H1 (cell line): ENCODE measurements at regions not wholly inside any gene's neighbourhood (a gene's known extent, or its start where the extent isn't known, plus 50 kb on each side); places are given as distances from the start of the nearest gene placed in this dataset.

Source experiments
- CTCF ChIP-seq, 3 experiments: IDR thresholded peaks; 1 replicate in 2 of 3; 2 replicates in 1 of 3; pipeline versions ENCODE4 v1.5.1 to v1.6.1; 2011; ENCODE audit warnings: low read length in 3 of 3, mild to moderate bottlenecking in 3 of 3, inconsistent platforms in 2 of 3, low read depth in 1 of 3, moderate library complexity in 1 of 3; ENCODE audit not compliant: insufficient read depth in 1 of 3; ENCODE audit errors: control extremely low read depth in 1 of 3
- MAFK ChIP-seq: IDR thresholded peaks from 2 replicates; pipeline ENCODE4 v1.6.1; 2012; ENCODE audit warnings: low read depth, mild to moderate bottlenecking, improper control_type of control experiment, low read length
- MAX ChIP-seq: IDR thresholded peaks from 2 replicates; pipeline ENCODE4 v1.6.1; 2012; ENCODE audit warnings: inconsistent platforms
- RFX5 ChIP-seq: IDR thresholded peaks from 2 replicates; pipeline ENCODE4 v1.6.1; 2011; ENCODE audit warnings: low read depth, low read length, improper control_type of control experiment, borderline replicate concordance
- SAP30 ChIP-seq: fragments of 300-600 bp; sonication (generic); IDR thresholded peaks from 2 replicates; pipeline ENCODE4 v1.7.1; 2012; ENCODE audit warnings: low read length, moderate library complexity, mild to moderate bottlenecking, inconsistent platforms; ENCODE audit not compliant: insufficient read depth, insufficient replicate concordance
- SIN3A ChIP-seq, 2 experiments: IDR thresholded peaks in 1 of 2; conservative IDR thresholded peaks in 1 of 2; 2 replicates each; pipeline ENCODE4 v1.6.1; 2011 to 2012; ENCODE audit warnings: low read length in 2 of 2, improper control_type of control experiment in 1 of 2, low read depth in 1 of 2, mild to moderate bottlenecking in 1 of 2
- TAF1 ChIP-seq: IDR thresholded peaks from 2 replicates; pipeline ENCODE4 v1.6.1; 2011; ENCODE audit warnings: mild to moderate bottlenecking, low read depth, low read length
- TAF7 ChIP-seq: optimal IDR thresholded peaks from 2 replicates; pipeline ENCODE3; 2011; ENCODE audit warnings: low read depth, mild to moderate bottlenecking, inconsistent platforms, low read length, moderate library complexity, borderline replicate concordance
- ZNF274 ChIP-seq: IDR thresholded peaks from 2 replicates; pipeline ENCODE4 v1.7.0; 2012; ENCODE audit warnings: low read length, borderline replicate concordance; ENCODE audit errors: extremely low read depth

GRCh38 chr15:37881237-37882013, 53.0 kb upstream of the TMCO5A start:
- TF ChIP-seq CTCF (IDR thresholded peaks at IDR 0.05; ENCODE audit: control extremely low read depth in 1 of 3, insufficient read depth in 1 of 3, low read depth in 1 of 3, low read length in 3 of 3) (no peak), SIN3A (conservative IDR thresholded peaks at IDR 0.05 in 1 of 2, IDR thresholded peaks at IDR 0.05 in 1 of 2; ENCODE audit: low read depth in 1 of 2, low read length in 2 of 2) (no peak), TAF7 (no peak), MAX (no peak), RFX5 (no peak), TAF1 (no peak), SAP30 (no peak), ZNF274 (no peak), MAFK (no peak)
